ENCODE measurements at regions not wholly inside any gene's neighbourhood (a gene's known extent, or its start where the extent isn't known, plus 50 kb on each side); places are given as distances from the start of the nearest gene placed in this dataset.

GRCh38 chr15:69555080-69555479 is 102.5 kb downstream of the RPLP1 start:
- Histone ChIP-seq H4K20me1 (ENCODE audit: insufficient read depth, low read length, poor library complexity, severe bottlenecking) (no peaks in the 10 kb centered on the region), H3K79me2 (ENCODE audit: insufficient read depth, low read length) (no peaks in the 10 kb centered on the region), H3K4me1 (ENCODE audit: insufficient read depth, low read length, poor library complexity, severe bottlenecking) (no peaks in the 10 kb centered on the region), H3K9me3 (ENCODE audit: insufficient read depth, low read depth, low read length) (no peaks in the 10 kb centered on the region; the same call in 1 of the 2 replicates), H3K4me2 (ENCODE audit: low read depth, low read length, poor library complexity, severe bottlenecking) (no peak overlapping the region), H3K27me3 (ENCODE audit: insufficient read depth, low read length, poor library complexity, severe bottlenecking) (no peaks in the 10 kb centered on the region), H3K9me2 (replicated peaks; ENCODE audit: low read depth, low read length) (no peaks in the 10 kb centered on the region), H3K36me3 (ENCODE audit: insufficient read depth, low read length) (no peaks in the 10 kb centered on the region), H3F3A (ENCODE audit: low read depth) (no peaks in the 10 kb centered on the region), H3K4me3 (ENCODE audit: low read length, poor library complexity, severe bottlenecking) (no peak overlapping the region), H2AFZ (ENCODE audit: low read length) (no peak overlapping the region), H3K9ac (ENCODE audit: low read depth, low read length, poor library complexity, severe bottlenecking) (no peak overlapping the region)
- no peak for TF ChIP-seq EZH2phosphoT487 (IDR thresholded peaks at IDR 0.05; ENCODE audit: borderline replicate concordance)
- no peak for TF ChIP-seq CTCF (conservative IDR thresholded peaks at IDR 0.05; ENCODE audit: low read length)

GRCh38 chr15:69556344-69556743 is 103.7 kb downstream of the RPLP1 start:
- Histone ChIP-seq H3F3A (ENCODE audit: low read depth) (no peaks in the 10 kb centered on the region), H3K4me1 (ENCODE audit: insufficient read depth, low read length, poor library complexity, severe bottlenecking) (no peaks in the 10 kb centered on the region), H3K4me2 (ENCODE audit: low read depth, low read length, poor library complexity, severe bottlenecking) (no peak overlapping the region), H3K9me3 (ENCODE audit: insufficient read depth, low read depth, low read length) (no peaks in the 10 kb centered on the region; the same call in 1 of the 2 replicates), H3K36me3 (ENCODE audit: insufficient read depth, low read length) (no peaks in the 10 kb centered on the region), H4K20me1 (ENCODE audit: insufficient read depth, low read length, poor library complexity, severe bottlenecking) (no peaks in the 10 kb centered on the region), H3K27me3 (ENCODE audit: insufficient read depth, low read length, poor library complexity, severe bottlenecking) (no peaks in the 10 kb centered on the region), H2AFZ (ENCODE audit: low read length) (no peak overlapping the region), H3K79me2 (ENCODE audit: insufficient read depth, low read length) (no peaks in the 10 kb centered on the region), H3K9me2 (replicated peaks; ENCODE audit: low read depth, low read length) (no peaks in the 10 kb centered on the region), H3K4me3 (ENCODE audit: low read length, poor library complexity, severe bottlenecking) (no peak overlapping the region), H3K9ac (ENCODE audit: low read depth, low read length, poor library complexity, severe bottlenecking) (no peak overlapping the region)
- no peak for TF ChIP-seq EZH2phosphoT487 (IDR thresholded peaks at IDR 0.05; ENCODE audit: borderline replicate concordance)
- no peak for TF ChIP-seq CTCF (conservative IDR thresholded peaks at IDR 0.05; ENCODE audit: low read length)

GRCh38 chr15:69557020-69557706 is 104.5 kb downstream of the RPLP1 start:
- H3K9me2 ChIP-seq (replicated peaks; ENCODE audit: low read depth, low read length): no peaks in the 10 kb centered on the region
- no peaks in the 10 kb centered on the region for H3F3A ChIP-seq (ENCODE audit: low read depth)
- no peak for TF ChIP-seq CTCF (conservative IDR thresholded peaks at IDR 0.05; ENCODE audit: low read length)
- TF ChIP-seq EZH2phosphoT487 (IDR thresholded peaks at IDR 0.05; ENCODE audit: borderline replicate concordance): no peak
- no peak overlapping the region for H3K9ac ChIP-seq (ENCODE audit: low read depth, low read length, poor library complexity, severe bottlenecking)
- H3K79me2 ChIP-seq (ENCODE audit: insufficient read depth, low read length): no peaks in the 10 kb centered on the region
- H3K4me2 ChIP-seq (ENCODE audit: low read depth, low read length, poor library complexity, severe bottlenecking): no peak overlapping the region
- no peaks in the 10 kb centered on the region for H3K9me3 ChIP-seq (ENCODE audit: insufficient read depth, low read depth, low read length)
- no peaks in the 10 kb centered on the region for H4K20me1 ChIP-seq (ENCODE audit: insufficient read depth, low read length, poor library complexity, severe bottlenecking)
- H2AFZ ChIP-seq (ENCODE audit: low read length): no peak overlapping the region
- no peaks in the 10 kb centered on the region for H3K4me1 ChIP-seq (ENCODE audit: insufficient read depth, low read length, poor library complexity, severe bottlenecking)
- no peak overlapping the region for H3K4me3 ChIP-seq (ENCODE audit: low read length, poor library complexity, severe bottlenecking)
- H3K36me3 ChIP-seq (ENCODE audit: insufficient read depth, low read length): no peaks in the 10 kb centered on the region
- no peaks in the 10 kb centered on the region for H3K27me3 ChIP-seq (ENCODE audit: insufficient read depth, low read length, poor library complexity, severe bottlenecking)

Data from Loucy (cell line).